Mesendoderm (in vitro differentiated cells): ENCODE measurements at regions not wholly inside any gene's neighbourhood (a gene's known extent, or its start where the extent isn't known, plus 50 kb on each side); places are given as distances from the start of the nearest gene placed in this dataset.
"Not testable (repeated sequence)": the region's sequence is repeated elsewhere in the genome, so short reads cannot be mapped to it uniquely, and the experiment has no call there.

Experiments
- DNase-seq: peaks from one replicate; pipeline ENCODE4 v3.0.0; 2013
- H2AK5ac ChIP-seq: 2 replicates; pipeline ENCODE4 v1.6.1; 2013; ENCODE audit warnings: low read length, inconsistent platforms
- H2BK120ac ChIP-seq: 2 replicates; pipeline ENCODE4 v1.6.1; 2013; ENCODE audit warnings: low read depth, mild to moderate bottlenecking, low read length, moderate library complexity, mixed read lengths
- H2BK15ac ChIP-seq: replicated peaks from 2 replicates; pipeline ENCODE4 v1.6.1; 2013; ENCODE audit warnings: low read depth, mild to moderate bottlenecking, moderate library complexity
- H2BK5ac ChIP-seq: 2 replicates; pipeline ENCODE4 v1.6.1; 2013; ENCODE audit warnings: low read length, inconsistent platforms
- H3K18ac ChIP-seq: 2 replicates; pipeline ENCODE4 v1.6.1; 2013; ENCODE audit warnings: mild to moderate bottlenecking, low read length, mixed read lengths
- H3K23ac ChIP-seq: one replicate; pipeline ENCODE4 v1.6.1; 2013; ENCODE audit warnings: low read length
- H3K27ac ChIP-seq: 2 replicates; pipeline ENCODE4 v1.5.1; 2013; ENCODE audit warnings: low read depth, mild to moderate bottlenecking, inconsistent platforms, low read length, moderate library complexity
- H3K27me3 ChIP-seq: 2 replicates; pipeline ENCODE4 v1.6.1; 2013; ENCODE audit warnings: low read length, control low read depth, mild to moderate bottlenecking, inconsistent platforms; ENCODE audit not compliant: insufficient read depth, poor library complexity
- H3K36me3 ChIP-seq: 2 replicates; pipeline ENCODE4 v1.6.1; 2013; ENCODE audit warnings: low read length, inconsistent platforms; ENCODE audit not compliant: control insufficient read depth, insufficient read depth
- H3K4ac ChIP-seq: one replicate; pipeline ENCODE4 v1.6.1; 2013; ENCODE audit warnings: low read depth, mild to moderate bottlenecking, low read length, moderate library complexity
- H3K4me1 ChIP-seq: 2 replicates; pipeline ENCODE4 v1.6.1; 2013; ENCODE audit warnings: low read depth, low read length, inconsistent platforms; ENCODE audit not compliant: control insufficient read depth
- H3K4me2 ChIP-seq: 2 replicates; pipeline ENCODE4 v1.6.1; 2013; ENCODE audit warnings: low read length
- H3K4me3 ChIP-seq: 2 replicates; pipeline ENCODE4 v1.5.1; 2013; ENCODE audit warnings: mild to moderate bottlenecking, low read length
- H3K56ac ChIP-seq: one replicate; pipeline ENCODE4 v1.6.1; 2013; ENCODE audit warnings: low read length
- H3K79me1 ChIP-seq: 2 replicates; pipeline ENCODE4 v1.6.1; 2013; ENCODE audit warnings: low read length, inconsistent platforms
- H3K79me2 ChIP-seq: 2 replicates; pipeline ENCODE4 v1.6.1; 2013; ENCODE audit warnings: mild to moderate bottlenecking, low read length; ENCODE audit not compliant: control insufficient read depth, insufficient read depth
- H3K9ac ChIP-seq: 2 replicates; pipeline ENCODE4 v1.6.1; 2013; ENCODE audit warnings: low read length, inconsistent platforms
- H4K5ac ChIP-seq: one replicate; pipeline ENCODE4 v1.6.1; 2013; ENCODE audit warnings: low read length
- H4K8ac ChIP-seq: one replicate; pipeline ENCODE4 v1.6.1; 2013; ENCODE audit warnings: low read depth, mild to moderate bottlenecking, control low read depth, low read length, moderate library complexity
- WGBS: extraction: QIAGEN DNeasy Blood & Tissue Kit; methylation state at CpG from one replicate; pipeline ENCODE4 v1.1.7; 2013; ENCODE audit warnings: low lambda C conversion rate, missing lambda C conversion rate; ENCODE audit not compliant: insufficient coverage; ENCODE audit errors: extremely low coverage; 5-methylcytosine and 5-hydroxymethylcytosine counted together

DNA sequence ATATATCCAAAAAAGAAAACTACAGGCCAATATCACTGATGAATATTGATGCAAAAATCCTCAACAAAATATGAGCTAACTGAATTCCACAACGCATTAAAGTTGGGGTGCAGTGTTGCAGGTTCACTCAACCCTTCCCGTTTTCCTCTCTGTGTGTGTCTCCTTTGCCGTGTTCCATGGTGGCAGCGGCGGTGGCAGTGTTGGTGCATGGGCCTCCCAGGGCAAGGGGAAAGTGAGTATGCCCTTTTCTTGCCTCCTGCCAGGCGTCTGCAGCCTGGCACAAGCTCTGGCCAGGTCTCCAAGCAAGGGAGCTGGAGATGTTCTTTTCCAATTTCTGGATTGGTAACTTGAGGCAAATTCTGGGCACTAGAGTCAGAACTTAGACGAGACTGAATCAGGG lies 63.4 kb downstream of the GOLGA8B start:
- not testable (repeated sequence) for H3K23ac ChIP-seq, H3K56ac ChIP-seq, H3K9ac ChIP-seq, H3K27me3 ChIP-seq, H3K4ac ChIP-seq, H3K36me3 ChIP-seq, H2BK120ac ChIP-seq, H3K4me1 ChIP-seq, DNase-seq, H4K5ac ChIP-seq, H2AK5ac ChIP-seq, H4K8ac ChIP-seq, H3K79me1 ChIP-seq, H3K4me2 ChIP-seq, H2BK15ac ChIP-seq, H3K27ac ChIP-seq, H3K79me2 ChIP-seq, H2BK5ac ChIP-seq, H3K18ac ChIP-seq, H3K4me3 ChIP-seq
- no CpG with 5 or more reads among the region's 7 CpGs for WGBS

DNA sequence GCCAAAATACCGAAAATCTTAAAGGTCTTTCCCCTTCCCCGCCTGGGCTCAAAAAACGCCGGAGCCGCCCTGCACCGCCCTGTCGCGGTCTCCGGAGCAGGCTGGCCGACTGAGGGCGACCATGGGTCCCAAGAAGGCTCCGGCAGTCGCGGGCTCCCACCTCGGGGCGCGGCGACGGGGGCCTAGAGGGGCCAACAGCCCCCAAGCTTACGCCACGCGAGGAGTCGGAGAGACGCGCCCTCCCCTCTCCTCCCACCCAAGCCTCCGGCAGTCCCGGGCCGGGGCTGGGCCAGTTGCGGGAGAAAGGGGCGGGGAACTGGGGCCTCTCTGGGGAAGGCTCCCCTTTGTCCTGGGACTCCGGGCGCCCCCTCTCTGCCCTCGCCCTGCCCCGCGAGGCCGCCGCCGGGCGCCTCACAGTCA lies 69.2 kb downstream of the GOLGA8B start:
- no peaks in the 10 kb centered on the region for H3K79me1 ChIP-seq
- no peak overlapping the region for H3K27ac ChIP-seq
- H3K27me3 ChIP-seq: peaks cover 9% of the 10 kb centered on the region
- H2BK120ac ChIP-seq: no peak overlapping the region
- H3K9ac ChIP-seq: peak overlapping the region; percentile 61
- H4K8ac ChIP-seq: peak overlapping the region; percentile 2
- H3K4me3 ChIP-seq: peak overlapping the region; percentile 45
- H3K4me2 ChIP-seq: peak overlapping the region; percentile 80
- no CpG with 5 or more reads among the region's 39 CpGs for WGBS
- no peaks in the 10 kb centered on the region for H3K36me3 ChIP-seq
- no peak overlapping the region for H3K4ac ChIP-seq
- no peak overlapping the region for H2AK5ac ChIP-seq
- H2BK15ac ChIP-seq: no peak overlapping the region
- DNase-seq: peak; percentile 35
- no peak overlapping the region for H3K23ac ChIP-seq
- H3K56ac ChIP-seq: peak overlapping the region; percentile 73
- no peak overlapping the region for H4K5ac ChIP-seq
- H3K79me2 ChIP-seq: no peaks in the 10 kb centered on the region
- no peak overlapping the region for H2BK5ac ChIP-seq
- no peaks in the 10 kb centered on the region for H3K4me1 ChIP-seq
- no peak overlapping the region for H3K18ac ChIP-seq

DNA sequence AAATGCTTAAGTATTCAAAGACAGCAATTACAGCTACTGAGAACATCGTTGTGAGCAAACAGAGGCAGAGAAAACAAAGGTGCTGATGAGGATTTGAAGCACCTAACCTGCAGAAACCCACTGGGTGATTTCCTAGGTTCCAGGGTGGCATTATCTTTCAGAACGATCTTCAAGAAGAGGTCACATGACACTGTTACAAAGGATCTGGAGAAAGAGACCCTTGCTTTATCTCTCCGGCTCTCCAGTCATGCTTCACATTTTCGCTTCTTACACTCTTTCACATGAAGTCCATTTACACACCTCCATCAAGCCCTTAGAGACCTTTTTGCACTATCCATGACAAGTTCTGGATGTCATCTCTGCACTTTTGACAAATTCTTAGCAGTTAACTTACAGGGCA lies 70.8 kb downstream of the GOLGA8B start:
- Histone ChIP-seq H2AK5ac (no peak overlapping the region), H3K9ac (no peak overlapping the region), H3K36me3 (no peaks in the 10 kb centered on the region), H2BK5ac (no peak overlapping the region), H3K4me3 (no peak overlapping the region), H3K27ac (no peak overlapping the region), H3K23ac (no peak overlapping the region), H3K79me2 (no peaks in the 10 kb centered on the region), H2BK15ac (no peak overlapping the region), H3K56ac (no peak overlapping the region), H3K27me3 (peaks cover 9% of the 10 kb centered on the region), H3K4ac (no peak overlapping the region), H4K8ac (no peak overlapping the region), H3K4me1 (no peaks in the 10 kb centered on the region), H3K18ac (no peak overlapping the region), H2BK120ac (no peak overlapping the region), H4K5ac (no peak overlapping the region), H3K4me2 (no peak overlapping the region), H3K79me1 (no peaks in the 10 kb centered on the region)
- no CpG with 5 or more reads among the region's 4 CpGs for WGBS
- no peak for DNase-seq

DNA sequence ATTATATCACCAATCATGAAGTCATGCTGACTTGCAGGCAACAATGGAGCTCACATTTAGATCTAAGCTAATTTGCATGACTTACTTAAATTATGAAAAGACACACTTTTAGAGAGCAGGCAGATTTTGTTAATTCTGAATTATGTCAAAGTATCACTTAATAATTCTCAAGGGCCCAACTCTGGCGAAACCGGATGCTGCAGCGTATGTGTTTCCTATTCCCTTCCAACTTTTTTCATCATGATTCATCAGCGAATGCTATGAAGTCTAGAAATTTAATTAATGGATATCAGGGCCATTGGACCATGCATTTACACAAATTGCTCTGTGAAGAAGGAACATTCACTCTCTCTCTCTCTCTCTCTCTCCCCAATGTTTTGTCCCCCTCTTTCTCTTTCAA lies 63.5 kb upstream of the GOLGA8A start:
- Histone ChIP-seq H2AK5ac (no peak overlapping the region), H3K56ac (no peak overlapping the region), H4K5ac (no peak overlapping the region), H3K23ac (no peak overlapping the region), H3K36me3 (no peaks in the 10 kb centered on the region), H3K4me3 (no peak overlapping the region), H2BK15ac (no peak overlapping the region), H2BK5ac (no peak overlapping the region), H3K4me1 (no peaks in the 10 kb centered on the region), H3K27ac (no peak overlapping the region), H3K4ac (no peak overlapping the region), H3K79me2 (no peaks in the 10 kb centered on the region), H4K8ac (no peak overlapping the region), H3K4me2 (no peak overlapping the region), H3K9ac (no peak overlapping the region), H2BK120ac (no peak overlapping the region), H3K18ac (no peak overlapping the region), H3K27me3 (no peaks in the 10 kb centered on the region), H3K79me1 (no peaks in the 10 kb centered on the region)
- DNase-seq: no peak
- no CpG with 5 or more reads among the region's 4 CpGs for WGBS

DNA sequence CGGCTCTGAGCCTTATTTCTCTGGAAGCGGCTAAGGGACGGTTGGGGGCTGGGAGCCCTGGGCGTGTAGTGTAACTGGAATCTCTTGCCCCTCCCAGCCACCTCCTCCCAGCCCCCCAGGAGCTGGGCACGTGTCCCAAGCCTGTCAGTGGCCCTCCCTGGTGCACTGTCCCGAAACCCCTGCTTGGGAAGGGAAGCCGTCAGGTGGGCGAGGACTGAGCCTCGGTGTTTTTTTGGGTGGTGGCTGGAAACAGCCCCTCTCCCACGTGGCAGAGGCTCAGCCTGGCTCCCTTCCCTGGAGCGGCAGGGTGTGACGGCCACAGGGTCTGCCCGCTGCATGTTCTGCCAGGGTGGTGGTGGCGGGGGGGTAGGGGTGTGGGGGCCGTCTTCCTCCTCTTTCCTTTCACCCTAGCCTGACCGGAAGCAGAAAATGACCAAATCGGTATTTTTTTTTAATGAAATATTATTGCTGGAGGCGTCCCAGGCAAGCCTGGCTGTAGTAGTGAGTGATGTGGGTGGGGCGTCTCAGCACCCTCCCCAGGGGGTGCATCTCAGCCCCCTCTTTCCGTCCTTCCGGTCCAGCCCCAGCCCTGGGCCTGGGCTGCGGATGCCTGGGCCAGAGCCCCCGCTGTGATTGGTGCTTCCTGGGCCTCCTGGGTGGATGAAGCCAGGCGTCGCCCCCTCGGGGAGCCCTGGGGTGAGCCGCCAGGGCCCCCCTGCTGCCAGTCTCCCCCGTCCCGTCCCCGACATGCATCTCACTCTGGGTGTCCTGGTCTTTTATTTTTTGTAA lies 58.8 kb upstream of the GOLGA8A start:
- no peak overlapping the region for H2BK5ac ChIP-seq
- H4K5ac ChIP-seq: no peak overlapping the region
- H2BK15ac ChIP-seq: no peak overlapping the region
- H3K27ac ChIP-seq: no peak overlapping the region
- H2AK5ac ChIP-seq: no peak overlapping the region
- H3K56ac ChIP-seq: no peak overlapping the region
- no peaks in the 10 kb centered on the region for H3K4me1 ChIP-seq
- H3K4ac ChIP-seq: no peak overlapping the region
- H3K9ac ChIP-seq: no peak overlapping the region
- no peak overlapping the region for H3K18ac ChIP-seq
- no peaks in the 10 kb centered on the region for H3K79me2 ChIP-seq
- H4K8ac ChIP-seq: no peak overlapping the region
- H3K4me2 ChIP-seq: no peak overlapping the region
- H3K36me3 ChIP-seq: no peaks in the 10 kb centered on the region
- H3K4me3 ChIP-seq: no peak overlapping the region
- no peak overlapping the region for H3K23ac ChIP-seq
- no peak overlapping the region for H2BK120ac ChIP-seq
- WGBS: no CpG with 5 or more reads among the region's 30 CpGs
- peaks cover 17% of the 10 kb centered on the region for H3K27me3 ChIP-seq
- no peaks in the 10 kb centered on the region for H3K79me1 ChIP-seq
- DNase-seq: no peak

DNA sequence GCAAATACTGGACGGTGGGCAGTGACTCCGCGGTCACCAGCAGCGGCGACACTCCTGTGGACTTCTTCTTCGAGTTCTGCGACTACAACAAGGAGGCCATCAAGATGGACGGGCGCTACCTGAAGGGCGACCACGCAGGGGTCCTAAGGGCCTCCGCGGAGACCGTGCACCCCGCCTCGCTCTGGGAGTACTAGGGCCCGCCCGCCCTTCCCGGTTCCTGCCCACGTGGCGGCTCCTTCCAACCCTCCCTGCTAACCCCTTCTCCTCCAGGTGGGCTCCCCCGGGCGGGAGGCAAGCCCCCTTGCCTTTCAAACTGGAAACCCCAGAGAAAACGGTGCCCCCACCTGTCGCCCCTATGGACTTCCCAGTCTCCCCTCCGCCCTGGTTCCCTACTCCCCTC lies 58.1 kb upstream of the GOLGA8A start:
- H3K4me2 ChIP-seq, H3K27ac ChIP-seq, H3K23ac ChIP-seq, H2BK15ac ChIP-seq, H3K4me3 ChIP-seq, H3K79me2 ChIP-seq, H3K56ac ChIP-seq, H3K9ac ChIP-seq, H4K8ac ChIP-seq, H3K79me1 ChIP-seq, H2BK5ac ChIP-seq, H2BK120ac ChIP-seq, H3K4me1 ChIP-seq, H2AK5ac ChIP-seq, H3K4ac ChIP-seq, H3K18ac ChIP-seq, H3K36me3 ChIP-seq, DNase-seq, H4K5ac ChIP-seq: not testable (repeated sequence)
- no CpG with 5 or more reads among the region's 26 CpGs for WGBS
- peaks cover 17% of the 10 kb centered on the region for H3K27me3 ChIP-seq
